C4-2B (cell line): ENCODE measurements at regions not wholly inside any gene's neighbourhood (a gene's known extent, or its start where the extent isn't known, plus 50 kb on each side); places are given as distances from the start of the nearest gene placed in this dataset.

ENCODE experiments used
- CTCF ChIP-seq: fragments of 450-650 bp; conservative IDR thresholded peaks from 2 replicates; pipeline ENCODE4 v1.5.1; 2017; ENCODE audit warnings: mild to moderate bottlenecking
- ZFX ChIP-seq: fragments of 450-650 bp; IDR thresholded peaks from 2 replicates; pipeline ENCODE4 v1.6.1; 2017

GRCh38 chr2:52416340-52416739, 1351.3 kb upstream of the CHAC2 start:
- TF ChIP-seq CTCF, result peak; percentile 34
- no peak for TF ChIP-seq ZFX
